Left kidney (tissue), 1 donor: ENCODE measurements at regions not wholly inside any gene's neighbourhood (a gene's known extent, or its start where the extent isn't known, plus 50 kb on each side); places are given as distances from the start of the nearest gene placed in this dataset.
"Not testable (repeated sequence)": the region's sequence is repeated elsewhere in the genome, so short reads cannot be mapped to it uniquely, and the experiment has no call there.

Experiments used
- DNase-seq: peaks from one replicate; pipeline ENCODE4 v3.0.0-alpha.2; 2013

- DNase-seq: no peak
These were observed 59.8 kb upstream of the C5orf63 start for GRCh38 chr5:127133071-127133470.

GRCh38 chr5:127136908-127137307 lies 63.6 kb upstream of the C5orf63 start:
- DNase-seq: no peak

- no peak for DNase-seq
These were observed 70.4 kb upstream of the C5orf63 start for GRCh38 chr5:127143722-127144121.

- no peak for DNase-seq
These were observed 79.7 kb upstream of the C5orf63 start for GRCh38 chr5:127153031-127153430.

GRCh38 chr5:127153521-127153920 lies 80.2 kb upstream of the C5orf63 start:
- no peak for DNase-seq

- DNase-seq: no peak
These were observed 90.4 kb upstream of the C5orf63 start for GRCh38 chr5:127163750-127164149.

GRCh38 chr5:127170918-127171600 lies 97.8 kb upstream of the C5orf63 start:
- DNase-seq: no peak

- DNase-seq: no peak
These were observed 103.5 kb upstream of the C5orf63 start for GRCh38 chr5:127176769-127177168.

- not testable (repeated sequence) for DNase-seq
These were observed 108.0 kb upstream of the MEGF10 start for GRCh38 chr5:127182631-127183030.

GRCh38 chr5:127183332-127183731 lies 107.3 kb upstream of the MEGF10 start:
- no peak for DNase-seq

GRCh38 chr5:127184851-127185250 lies 105.7 kb upstream of the MEGF10 start:
- DNase-seq: no peak

GRCh38 chr5:127186657-127187056 lies 103.9 kb upstream of the MEGF10 start:
- DNase-seq: no peak

- no peak for DNase-seq
These were observed 102.9 kb upstream of the MEGF10 start for GRCh38 chr5:127187706-127188105.

- DNase-seq: no peak
These were observed 98.4 kb upstream of the MEGF10 start for GRCh38 chr5:127192150-127192549.

- DNase-seq: no peak
These were observed 97.7 kb upstream of the MEGF10 start for GRCh38 chr5:127192836-127193338.

GRCh38 chr5:127196042-127196441 lies 94.6 kb upstream of the MEGF10 start:
- DNase-seq: no peak

GRCh38 chr5:127197402-127198167 lies 93.0 kb upstream of the MEGF10 start:
- not testable (repeated sequence) for DNase-seq

- DNase-seq: not testable (repeated sequence)
These were observed 87.9 kb upstream of the MEGF10 start for GRCh38 chr5:127202738-127203137.

- DNase-seq: no peak
These were observed 86.8 kb upstream of the MEGF10 start for GRCh38 chr5:127203818-127204217.

GRCh38 chr5:127205147-127205546 lies 85.4 kb upstream of the MEGF10 start:
- DNase-seq: no peak

GRCh38 chr5:127206320-127207113 lies 84.1 kb upstream of the MEGF10 start:
- no peak for DNase-seq

GRCh38 chr5:127210042-127210441 lies 80.6 kb upstream of the MEGF10 start:
- DNase-seq: no peak

- DNase-seq: no peak
These were observed 77.4 kb upstream of the MEGF10 start for GRCh38 chr5:127213231-127213630.
